Prostate gland (tissue), 2 donors: ENCODE measurements at regions not wholly inside any gene's neighbourhood (a gene's known extent, or its start where the extent isn't known, plus 50 kb on each side); places are given as distances from the start of the nearest gene placed in this dataset.

ENCODE experiments used
- DNase-seq: peaks from one replicate; pipeline ENCODE4 v3.0.0-alpha.2; 2019; ENCODE audit warnings: low spot score
- H3K27ac ChIP-seq, 2 donors: fragments of 200-600 bp; sonication (generic); 2 replicates each; pipeline ENCODE4 v1.5.1; 2017 to 2019
- H3K27me3 ChIP-seq: fragments of 200-600 bp; sonication (generic); replicated peaks from 2 replicates; pipeline ENCODE4 v1.5.1; 2019; ENCODE audit not compliant: insufficient read depth
- H3K36me3 ChIP-seq, 2 donors: fragments of 200-600 bp; sonication (generic); 1 replicate in 1 of 2; 2 replicates in 1 of 2; pipeline versions ENCODE4 v1.5.1 to v1.8.1; 2017 to 2019
- H3K4me1 ChIP-seq: fragments of 200-600 bp; sonication (generic); replicated peaks from 2 replicates; pipeline ENCODE4 v1.5.1; 2019
- H3K4me3 ChIP-seq, 2 donors: fragments of 200-600 bp; sonication (generic); 2 replicates each; pipeline ENCODE4 v1.5.1; 2017 to 2019
- H3K9me3 ChIP-seq: fragments of 200-600 bp; sonication (generic); 2 replicates; pipeline ENCODE4 v1.5.1; 2017
- CTCF ChIP-seq, 4 experiments: fragments of 200-600 bp in 2 of 4; fragments of 450-650 bp in 2 of 4; sonication (generic) in 2 of 4; IDR thresholded peaks; 1 replicate in 3 of 4; 2 replicates in 1 of 4; pipeline ENCODE4 v1.5.1; 2016 to 2019; ENCODE audit warnings: antibody characterized with exemption in 4 of 4, mild to moderate bottlenecking in 2 of 4, moderate library complexity in 2 of 4
- POLR2A ChIP-seq: fragments of 450-650 bp; IDR thresholded peaks from one replicate; pipeline ENCODE4 v1.6.1; 2016; ENCODE audit warnings: antibody characterized with exemption, mild to moderate bottlenecking
- POLR2AphosphoS5 ChIP-seq: sonication (generic); formaldehyde crosslinking; IDR thresholded peaks from one replicate; pipeline ENCODE4 v1.6.1; 2017; ENCODE audit warnings: antibody characterized with exemption
- WGBS: methylation state at CpG from one replicate; pipeline ENCODE4 v1.1.5; 2018; 5-methylcytosine and 5-hydroxymethylcytosine counted together
- intact Hi-C: fragments of 100-400 bp; cut with DNase I; formaldehyde crosslinking; loops from one replicate; pipeline ENCODE4 v1.14.2; 2022

GRCh38 chr2:195428673-195429072, 228.4 kb upstream of the SLC39A10 start:
- no peaks in the 10 kb centered on the region for H3K36me3 ChIP-seq
- H3K4me3 ChIP-seq, result no peak overlapping the region
- no peaks in the 10 kb centered on the region for H3K4me1 ChIP-seq
- TF ChIP-seq POLR2AphosphoS5 (no peak), POLR2A (no peak), CTCF (IDR thresholded peaks at IDR 0.05) (no peak)
- no peaks in the 10 kb centered on the region for H3K27me3 ChIP-seq
- intact Hi-C loops, result no loop called here
- no peak overlapping the region for H3K27ac ChIP-seq
- H3K9me3 ChIP-seq, result no peaks in the 10 kb centered on the region
- WGBS, result 87% methylated on average over 3 of the region's 3 CpGs
- DNase-seq, result no peak

- 96% methylated on average over 1 of the region's 1 CpG for WGBS
- intact Hi-C loops, result no loop called here
- no peaks in the 10 kb centered on the region for H3K9me3 ChIP-seq
- H3K27me3 ChIP-seq, result no peaks in the 10 kb centered on the region
- H3K36me3 ChIP-seq, result no peaks in the 10 kb centered on the region
- H3K27ac ChIP-seq, result no peak overlapping the region
- no peak overlapping the region for H3K4me3 ChIP-seq
- no peak for DNase-seq
- TF ChIP-seq CTCF (IDR thresholded peaks at IDR 0.05) (no peak), POLR2AphosphoS5 (no peak), POLR2A (no peak)
- H3K4me1 ChIP-seq, result no peaks in the 10 kb centered on the region
Observed at GRCh38 chr2:195425328-195425727, 231.7 kb upstream of the SLC39A10 start.

- TF ChIP-seq CTCF (IDR thresholded peaks at IDR 0.05) (no peak), POLR2A (no peak), POLR2AphosphoS5 (no peak)
- H3K27me3 ChIP-seq, result no peaks in the 10 kb centered on the region
- H3K27ac ChIP-seq, result no peak overlapping the region
- no peaks in the 10 kb centered on the region for H3K4me1 ChIP-seq
- no peak for DNase-seq
- 86% methylated on average over 2 of the region's 2 CpGs for WGBS
- intact Hi-C loops, result no loop called here
- no peaks in the 10 kb centered on the region for H3K36me3 ChIP-seq
- no peaks in the 10 kb centered on the region for H3K9me3 ChIP-seq
- no peak overlapping the region for H3K4me3 ChIP-seq
Observed at GRCh38 chr2:195419033-195419432, 238.0 kb upstream of the SLC39A10 start.

GRCh38 chr2:195414537-195415100, 242.4 kb upstream of the SLC39A10 start:
- no peak overlapping the region for H3K27ac ChIP-seq
- no peak for TF ChIP-seq POLR2AphosphoS5
- 66% methylated on average over 3 of the region's 3 CpGs for WGBS
- H3K9me3 ChIP-seq, result no peaks in the 10 kb centered on the region
- no peak overlapping the region for H3K4me3 ChIP-seq
- intact Hi-C loops, result no loop called here
- no peak for DNase-seq
- no peaks in the 10 kb centered on the region for H3K27me3 ChIP-seq
- no peaks in the 10 kb centered on the region for H3K36me3 ChIP-seq
- H3K4me1 ChIP-seq, result no peaks in the 10 kb centered on the region

GRCh38 chr2:195413944-195414343, 243.1 kb upstream of the SLC39A10 start:
- H3K27ac ChIP-seq, result no peak overlapping the region
- no peak for DNase-seq
- TF ChIP-seq POLR2A (no peak), POLR2AphosphoS5 (no peak), CTCF (IDR thresholded peaks at IDR 0.05) (no peak)
- no peaks in the 10 kb centered on the region for H3K27me3 ChIP-seq
- no peaks in the 10 kb centered on the region for H3K36me3 ChIP-seq
- no peaks in the 10 kb centered on the region for H3K9me3 ChIP-seq
- H3K4me3 ChIP-seq, result no peak overlapping the region
- 76% methylated on average over 2 of the region's 2 CpGs for WGBS
- intact Hi-C loops, result no loop called here
- no peaks in the 10 kb centered on the region for H3K4me1 ChIP-seq
